ENCODE measurements at regions not wholly inside any gene's neighbourhood (a gene's known extent, or its start where the extent isn't known, plus 50 kb on each side); places are given as distances from the start of the nearest gene placed in this dataset.

GRCh38 chr1:59098655-59099054 is 198.2 kb upstream of the FGGY start:
- no peaks in the 10 kb centered on the region for H3K36me3 Mint-ChIP-seq (ENCODE audit: insufficient read depth, unreplicated experiment)
- H3K9me3 Mint-ChIP-seq (ENCODE audit: unreplicated experiment): no peaks in the 10 kb centered on the region
- no peak for TF ChIP-seq CTCF (IDR thresholded peaks at IDR 0.05; ENCODE audit: unreplicated experiment)
- DNase-seq (ENCODE audit: unreplicated experiment): no peak
- no peaks in the 10 kb centered on the region for H3K4me1 Mint-ChIP-seq (ENCODE audit: insufficient read depth, unreplicated experiment)
- H3K4me3 Mint-ChIP-seq (ENCODE audit: unreplicated experiment): no peak overlapping the region
- H3K27ac Mint-ChIP-seq (ENCODE audit: low read depth, unreplicated experiment): no peak overlapping the region
- ChIA-PET CTCF (interaction anchor here (0.7 to 0.9 kb wide), 2 partner anchors 10 to 303 kb away, joined by 3 to 6 read pairs; no protein-coding TSS in a partner anchor), POLR2A (interaction anchor here (3.4 kb wide), 1 partner anchor 9 kb away, joined by 12 read pairs; no protein-coding TSS in a partner anchor)
- intact Hi-C loops (cut with micrococcal nuclease): no loop called here
- BruUV-seq (replicated peaks): no TSS peak
- no peaks in the 10 kb centered on the region for H3K27me3 Mint-ChIP-seq (ENCODE audit: insufficient read depth, unreplicated experiment)

GRCh38 chr1:59100708-59101374 is 196.1 kb upstream of the FGGY start:
- no peak overlapping the region for H3K4me3 Mint-ChIP-seq (ENCODE audit: unreplicated experiment)
- no peaks in the 10 kb centered on the region for H3K27me3 Mint-ChIP-seq (ENCODE audit: insufficient read depth, unreplicated experiment)
- TF ChIP-seq CTCF (IDR thresholded peaks at IDR 0.05; ENCODE audit: unreplicated experiment): no peak
- ChIA-PET CTCF (interaction anchor here (0.6 to 0.7 kb wide), 2 partner anchors 11 to 84 kb away, joined by 3 read pairs; no protein-coding TSS in a partner anchor), POLR2A (interaction anchor here (0.6 to 1.2 kb wide), 4 partner anchors 21 to 317 kb away, joined by 3 read pairs; partner anchors contain the start of gene JUN)
- H3K27ac Mint-ChIP-seq (ENCODE audit: low read depth, unreplicated experiment): no peak overlapping the region
- intact Hi-C loops (cut with micrococcal nuclease): no loop called here
- DNase-seq (ENCODE audit: unreplicated experiment): no peak
- no peaks in the 10 kb centered on the region for H3K9me3 Mint-ChIP-seq (ENCODE audit: unreplicated experiment)
- no TSS peak for BruUV-seq (replicated peaks)
- no peaks in the 10 kb centered on the region for H3K4me1 Mint-ChIP-seq (ENCODE audit: insufficient read depth, unreplicated experiment)
- no peaks in the 10 kb centered on the region for H3K36me3 Mint-ChIP-seq (ENCODE audit: insufficient read depth, unreplicated experiment)

- no peak for TF ChIP-seq CTCF (IDR thresholded peaks at IDR 0.05; ENCODE audit: unreplicated experiment)
- CTCF ChIA-PET: interaction anchor here (0.6 kb wide), 1 partner anchor 12 kb away, joined by 3 read pairs; no protein-coding TSS in a partner anchor
Observed at GRCh38 chr1:59101518-59101917, 195.4 kb upstream of the FGGY start.

GRCh38 chr1:59103457-59103856 is 193.4 kb upstream of the FGGY start:
- intact Hi-C loops (cut with micrococcal nuclease): no loop called here
- no peak for TF ChIP-seq CTCF (IDR thresholded peaks at IDR 0.05; ENCODE audit: unreplicated experiment)
- BruUV-seq (replicated peaks): no TSS peak
- no peaks in the 10 kb centered on the region for H3K27me3 Mint-ChIP-seq (ENCODE audit: insufficient read depth, unreplicated experiment)
- H3K9me3 Mint-ChIP-seq (ENCODE audit: unreplicated experiment): no peaks in the 10 kb centered on the region
- H3K4me3 Mint-ChIP-seq (ENCODE audit: unreplicated experiment): no peak overlapping the region
- ChIA-PET CTCF (no interaction called here), POLR2A (no interaction called here)
- H3K27ac Mint-ChIP-seq (ENCODE audit: low read depth, unreplicated experiment): no peak overlapping the region
- peaks cover 8% of the 10 kb centered on the region for H3K4me1 Mint-ChIP-seq (ENCODE audit: insufficient read depth, unreplicated experiment)
- DNase-seq (ENCODE audit: unreplicated experiment): no peak
- no peaks in the 10 kb centered on the region for H3K36me3 Mint-ChIP-seq (ENCODE audit: insufficient read depth, unreplicated experiment)

More at GRCh38 chr1:59101518-59101917, 195.4 kb upstream of the FGGY start:
- DNase-seq (ENCODE audit: unreplicated experiment): no peak
- no peak overlapping the region for H3K4me3 Mint-ChIP-seq (ENCODE audit: unreplicated experiment)
- H3K27ac Mint-ChIP-seq (ENCODE audit: low read depth, unreplicated experiment): no peak overlapping the region
- POLR2A ChIA-PET: interaction anchor here (0.6 to 1.2 kb wide), 3 partner anchors 9 to 303 kb away, joined by 3 read pairs; no protein-coding TSS in a partner anchor
- intact Hi-C loops (cut with micrococcal nuclease): no loop called here
- no peaks in the 10 kb centered on the region for H3K4me1 Mint-ChIP-seq (ENCODE audit: insufficient read depth, unreplicated experiment)
- no peaks in the 10 kb centered on the region for H3K9me3 Mint-ChIP-seq (ENCODE audit: unreplicated experiment)
- no peaks in the 10 kb centered on the region for H3K36me3 Mint-ChIP-seq (ENCODE audit: insufficient read depth, unreplicated experiment)
- H3K27me3 Mint-ChIP-seq (ENCODE audit: insufficient read depth, unreplicated experiment): no peaks in the 10 kb centered on the region
- BruUV-seq (replicated peaks): no TSS peak
